NCI-H1436 treated with DMSO at 0.1 percent for 48 hours (cell line): ENCODE measurements at regions not wholly inside any gene's neighbourhood (a gene's known extent, or its start where the extent isn't known, plus 50 kb on each side); places are given as distances from the start of the nearest gene placed in this dataset.

Experiments
- DNase-seq: peaks from one replicate; lab custom pipeline; 2025; lab: John Stamatoyannopoulos, UW

GRCh38 chr18:30066288-30066687, 976.3 kb downstream of the DSC3 start:
- DNase-seq = no peak

DNA sequence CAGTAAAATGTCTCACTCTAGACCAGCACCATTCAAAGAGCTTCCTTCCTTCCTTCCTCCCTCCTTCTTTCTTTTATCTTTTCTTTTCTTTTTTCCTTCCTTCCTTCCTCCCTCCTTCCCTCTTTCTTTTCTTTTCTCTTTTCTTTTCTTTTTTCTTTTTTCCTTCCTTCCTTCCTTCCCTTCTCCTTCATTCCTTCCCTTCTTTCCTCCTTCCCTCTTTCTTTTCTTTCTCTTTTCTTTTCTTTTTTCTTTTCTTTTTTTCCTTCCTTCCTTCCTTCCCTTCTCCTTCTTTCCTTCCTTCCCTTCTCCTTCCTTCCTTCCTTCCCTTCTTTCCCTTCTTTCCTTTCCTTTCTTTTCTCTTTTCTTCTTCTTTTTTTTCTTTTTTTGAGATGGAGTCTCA, 985.1 kb downstream of the DSC3 start:
- DNase-seq = no peak

- DNase-seq = no peak
These were observed 986.0 kb downstream of the DSC3 start for GRCh38 chr18:30056528-30056927.

DNA sequence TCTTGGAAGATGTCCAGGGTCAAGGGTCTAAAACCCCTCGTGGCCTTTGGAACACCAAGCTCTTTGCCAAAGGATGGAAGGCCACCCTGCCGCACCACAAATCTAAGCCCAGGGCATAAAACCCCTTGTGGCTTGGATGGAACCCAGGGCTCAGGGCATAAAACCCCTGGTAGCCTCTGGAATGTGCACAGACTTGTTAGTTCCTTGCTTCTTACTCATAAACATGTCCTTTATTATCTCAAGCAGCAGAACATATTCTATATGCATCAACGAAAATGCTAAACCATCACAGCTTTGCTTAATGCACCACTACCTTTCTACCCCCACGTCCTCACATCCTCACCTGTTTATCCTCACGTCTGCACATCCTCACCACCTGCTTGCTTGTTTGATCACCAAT, 998.0 kb downstream of the DSC3 start:
- no peak for DNase-seq

DNA sequence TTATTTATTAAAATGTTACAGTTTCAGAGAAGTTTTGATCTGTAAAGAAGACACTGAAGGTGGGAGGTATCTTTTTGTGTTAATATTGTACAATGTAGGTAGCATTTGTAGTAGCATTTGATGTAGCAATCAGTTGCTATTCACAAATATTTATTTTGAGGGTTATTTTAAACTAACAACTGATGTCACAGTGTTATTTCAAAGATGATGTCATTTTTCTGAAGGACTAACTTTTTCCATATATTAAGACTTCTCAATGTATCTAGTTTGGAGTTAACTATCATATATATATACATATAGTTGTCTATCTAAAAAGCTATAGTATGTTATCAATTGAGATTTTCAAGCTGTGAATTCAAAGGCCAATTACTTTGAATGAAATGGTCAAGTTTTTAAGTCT, 1003.3 kb downstream of the DSC3 start:
- no peak for DNase-seq

DNA sequence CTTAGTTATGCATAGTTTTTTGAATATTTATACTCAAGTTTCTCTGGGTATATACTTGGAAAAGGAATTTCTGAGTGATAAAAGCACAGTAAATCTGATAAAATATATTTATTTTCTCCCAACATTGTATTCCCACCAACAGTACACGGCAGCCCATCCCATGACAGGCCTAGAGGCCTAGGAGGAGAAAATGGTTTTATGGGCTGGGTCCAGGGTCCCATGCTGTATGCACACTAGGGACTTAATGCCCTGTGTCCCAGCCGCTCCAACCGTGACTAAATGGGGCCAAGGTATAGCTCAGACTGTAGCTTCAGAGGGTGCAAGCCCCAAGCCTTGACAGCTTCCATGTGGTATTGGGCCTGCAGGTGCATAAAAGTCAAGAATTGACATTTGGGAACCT, 1007.7 kb downstream of the DSC3 start:
- no peak for DNase-seq

- no peak for DNase-seq
These were observed 1026.4 kb downstream of the DSC3 start for GRCh38 chr18:30016179-30016578.

GRCh38 chr18:30004965-30005364, 1037.6 kb downstream of the DSC3 start:
- DNase-seq = no peak

- no peak for DNase-seq
These were observed 1060.3 kb downstream of the DSC3 start for GRCh38 chr18:29982218-29982617.

DNA sequence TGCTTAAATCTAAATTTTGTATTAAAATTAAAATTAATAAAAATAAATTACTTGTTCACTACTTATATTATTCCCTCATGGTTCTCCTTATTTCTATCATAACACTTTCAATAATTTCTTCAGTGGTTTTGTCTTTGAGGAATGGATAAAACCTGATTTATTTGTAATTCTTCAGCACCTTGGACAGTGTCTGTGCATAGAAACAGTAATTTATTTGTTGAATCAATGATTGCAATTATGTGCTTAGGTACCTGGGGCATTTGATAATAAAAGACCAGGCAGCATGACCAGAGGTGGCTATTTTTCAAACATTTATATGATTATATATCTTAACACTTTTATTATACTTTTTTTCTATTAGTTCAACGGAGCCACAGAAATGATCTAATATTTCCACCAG, 1062.7 kb downstream of the DSC3 start:
- DNase-seq = no peak

DNA sequence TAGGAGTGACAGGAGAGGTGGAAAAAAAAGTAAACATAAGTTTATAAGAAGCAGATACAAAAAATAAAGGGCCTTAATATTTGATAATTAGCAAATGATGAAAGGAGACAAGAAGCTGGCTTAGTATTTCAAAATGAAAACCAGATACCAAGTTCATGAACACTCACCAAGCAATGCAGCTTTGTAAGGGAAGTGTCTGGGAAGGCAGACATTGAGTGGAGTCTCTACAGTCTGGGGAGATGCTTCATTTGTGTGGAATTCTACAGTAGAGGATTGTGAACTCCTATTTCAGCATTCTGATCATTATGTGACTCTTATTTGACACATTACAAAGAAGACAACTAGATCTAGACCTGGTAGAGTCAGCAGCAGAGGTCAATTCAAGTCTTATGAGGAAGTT, 1072.7 kb downstream of the DSC3 start:
- no peak for DNase-seq

GRCh38 chr18:29962579-29962978, 1080.0 kb downstream of the DSC3 start:
- no peak for DNase-seq

- DNase-seq = no peak
These were observed 1082.0 kb downstream of the DSC3 start for GRCh38 chr18:29960539-29960938.

GRCh38 chr18:29930231-29930630, 1112.3 kb downstream of the DSC3 start:
- no peak for DNase-seq

- no peak for DNase-seq
These were observed 1114.5 kb downstream of the DSC3 start for GRCh38 chr18:29928081-29928480.

GRCh38 chr18:29925566-29925965, 1117.0 kb downstream of the DSC3 start:
- no peak for DNase-seq

GRCh38 chr18:29912351-29912750, 1130.2 kb downstream of the DSC3 start:
- DNase-seq = no peak

DNA sequence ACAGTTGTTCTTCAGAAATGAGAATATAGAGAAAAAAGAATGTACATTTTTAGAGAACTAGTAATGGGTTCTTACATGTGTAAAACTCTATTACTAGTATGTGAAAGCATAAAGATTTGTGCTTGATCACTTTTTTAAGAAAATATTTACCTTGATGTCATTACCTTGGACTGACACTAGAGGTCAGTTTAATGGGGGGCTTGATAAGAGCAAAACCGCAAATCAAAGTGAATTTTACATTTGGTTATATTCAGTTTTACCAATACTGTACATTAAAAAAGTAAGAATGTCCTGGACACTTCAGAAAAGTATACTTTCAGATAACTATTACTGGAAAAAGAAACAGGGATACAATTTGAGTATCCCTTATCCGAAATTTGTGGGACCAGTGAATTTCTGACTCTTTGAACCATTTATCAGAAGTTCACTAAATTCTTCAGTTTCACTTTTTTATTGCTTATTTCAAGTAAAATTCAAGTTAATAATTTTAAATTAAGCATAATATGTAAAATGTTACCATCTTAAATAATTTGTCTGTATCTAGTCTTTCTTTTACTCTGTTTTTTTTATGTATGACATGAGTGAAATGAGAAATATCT, 1149.5 kb downstream of the DSC3 start:
- DNase-seq = no peak

- no peak for DNase-seq
These were observed 1159.4 kb downstream of the DSC3 start for GRCh38 chr18:29883114-29883513.

DNA sequence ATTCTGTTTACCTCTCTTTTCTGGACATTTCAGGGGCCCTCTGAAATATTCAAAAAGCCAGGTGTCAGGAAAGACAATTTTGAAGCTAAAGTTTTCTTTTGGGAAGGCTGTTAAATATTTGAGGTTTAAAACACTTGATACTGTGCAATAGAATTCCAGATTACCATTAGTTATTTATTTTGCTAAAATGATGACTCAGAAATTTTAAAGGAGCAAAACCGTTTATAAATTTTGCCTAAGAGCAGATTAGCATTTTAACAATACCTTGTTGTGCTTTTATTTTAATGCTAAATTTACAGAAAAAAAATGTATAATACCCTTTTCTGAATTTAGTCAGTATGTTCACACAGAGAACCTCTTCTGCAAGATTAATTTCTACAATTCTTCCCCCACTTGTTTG, 1159.9 kb downstream of the DSC3 start:
- no peak for DNase-seq

DNA sequence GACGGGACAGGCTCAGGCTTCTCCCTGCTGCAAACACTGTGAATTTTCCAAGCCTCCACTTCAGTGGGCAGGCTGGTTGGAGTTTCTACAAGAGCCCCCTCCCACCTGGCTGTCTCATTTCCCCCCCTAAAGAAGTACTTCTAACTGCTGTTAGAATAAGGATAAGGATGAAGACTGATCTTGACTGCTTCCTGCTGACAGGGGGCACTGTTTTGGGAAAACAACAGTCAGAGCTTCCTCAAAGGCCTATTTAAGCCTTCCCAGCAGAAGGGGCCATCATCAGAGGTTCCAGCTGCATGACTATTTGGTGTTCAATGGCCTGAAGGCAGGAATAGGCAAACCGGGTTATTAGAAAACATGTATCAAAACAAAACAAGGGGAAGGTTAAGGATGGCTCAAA, 1162.8 kb downstream of the DSC3 start:
- DNase-seq = no peak

GRCh38 chr18:29874519-29875098, 1167.9 kb downstream of the DSC3 start:
- DNase-seq = no peak

DNA sequence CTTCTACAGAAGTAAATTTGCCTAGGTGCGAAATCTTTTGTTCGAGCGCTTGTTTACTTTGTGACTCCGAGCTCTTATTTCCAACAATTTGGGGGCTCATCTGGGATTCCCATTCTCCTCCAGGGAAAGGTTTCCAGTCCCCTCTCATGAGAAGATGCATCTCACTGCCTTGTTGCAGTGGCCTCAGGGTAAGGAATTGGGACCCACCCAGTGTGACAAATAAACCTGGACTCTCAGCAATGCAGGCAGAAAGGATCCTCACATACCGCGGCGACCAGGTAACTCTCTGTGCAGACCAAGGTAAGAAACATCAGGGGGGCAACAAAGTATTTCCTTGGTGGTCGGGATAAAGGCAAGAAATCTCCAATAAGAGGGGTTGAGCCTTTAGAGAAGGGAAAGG, 1169.3 kb downstream of the DSC3 start:
- no peak for DNase-seq

GRCh38 chr18:29871246-29871645, 1171.3 kb downstream of the DSC3 start:
- DNase-seq = no peak
